GM18951 (cell line): ENCODE measurements at regions not wholly inside any gene's neighbourhood (a gene's known extent, or its start where the extent isn't known, plus 50 kb on each side); places are given as distances from the start of the nearest gene placed in this dataset.

ENCODE experiments used
- POLR2A ChIP-seq: IDR thresholded peaks from 4 replicates; pipeline ENCODE4 v1.6.1; 2011; ENCODE audit warnings: mild to moderate bottlenecking; ENCODE audit not compliant: insufficient read length, insufficient read depth; ENCODE audit errors: extremely low read depth
- in situ Hi-C: fragments of 300-500 bp; cut with MboI; formaldehyde crosslinking; loops from one replicate; pipeline ENCODE4 v1.12.0; 2022; ENCODE audit warnings: low sequenced_read_pairs, mixed read lengths, inconsistent platforms; ENCODE audit not compliant: unreplicated experiment

DNA sequence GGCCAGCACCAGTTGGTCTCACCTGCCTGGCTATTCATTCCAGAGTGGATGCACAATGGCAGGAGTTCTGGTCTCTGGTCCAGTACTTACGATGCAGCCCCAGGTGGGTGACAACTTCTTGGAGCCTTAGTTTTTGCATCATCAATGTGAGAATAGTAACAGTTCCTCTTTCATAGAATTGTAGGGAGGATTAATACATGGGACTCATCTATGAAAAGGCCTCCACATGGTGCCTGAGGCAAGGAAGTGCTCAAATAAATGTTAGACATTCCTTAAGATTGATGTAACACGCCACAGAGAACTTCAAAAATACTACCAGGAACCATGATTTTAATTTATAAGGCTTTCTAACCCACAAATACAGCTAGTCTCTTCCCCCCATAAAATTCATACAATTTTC is 120.1 kb upstream of the CHST15 start:
- in situ Hi-C loops, result no loop called here

GRCh38 chr10:124212702-124213101 is 119.3 kb upstream of the CHST15 start:
- in situ Hi-C loops, result no loop called here

More for the DNA sequence above, 120.1 kb upstream of the CHST15 start:
- TF ChIP-seq POLR2A, result no peak

DNA sequence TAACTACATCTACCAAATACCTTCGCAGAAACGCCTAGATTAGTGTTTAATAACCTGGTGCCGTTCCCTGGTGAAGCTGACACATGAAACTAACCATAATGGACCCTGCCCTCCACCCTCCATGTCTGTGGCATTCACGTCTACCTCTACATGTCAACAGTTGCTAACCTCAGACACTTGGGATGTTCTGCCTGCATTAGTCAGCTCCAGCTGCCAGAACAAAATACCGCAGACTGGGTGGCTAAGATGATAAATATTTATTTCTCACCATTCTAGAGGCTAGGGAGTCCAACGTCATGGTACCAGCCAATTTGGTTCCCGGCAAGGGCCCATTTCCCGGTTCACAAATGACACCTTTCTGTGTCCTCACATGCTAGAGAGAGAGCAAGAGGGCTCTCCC is 118.5 kb upstream of the CHST15 start:
- TF ChIP-seq POLR2A, result no peak
- in situ Hi-C loops, result no loop called here

More at GRCh38 chr10:124212702-124213101, 119.3 kb upstream of the CHST15 start:
- no peak for TF ChIP-seq POLR2A

GRCh38 chr10:124210263-124210662 is 116.9 kb upstream of the CHST15 start:
- in situ Hi-C loops, result no loop called here
- no peak for TF ChIP-seq POLR2A

GRCh38 chr10:124207391-124207790 is 114.0 kb upstream of the CHST15 start:
- in situ Hi-C loops, result no loop called here
- TF ChIP-seq POLR2A, result no peak

GRCh38 chr10:124206616-124207015 is 113.2 kb upstream of the CHST15 start:
- in situ Hi-C loops, result no loop called here
- no peak for TF ChIP-seq POLR2A

- TF ChIP-seq POLR2A, result no peak
- in situ Hi-C loops, result no loop called here
Measured at GRCh38 chr10:124205432-124205831, 112.0 kb upstream of the CHST15 start.

DNA sequence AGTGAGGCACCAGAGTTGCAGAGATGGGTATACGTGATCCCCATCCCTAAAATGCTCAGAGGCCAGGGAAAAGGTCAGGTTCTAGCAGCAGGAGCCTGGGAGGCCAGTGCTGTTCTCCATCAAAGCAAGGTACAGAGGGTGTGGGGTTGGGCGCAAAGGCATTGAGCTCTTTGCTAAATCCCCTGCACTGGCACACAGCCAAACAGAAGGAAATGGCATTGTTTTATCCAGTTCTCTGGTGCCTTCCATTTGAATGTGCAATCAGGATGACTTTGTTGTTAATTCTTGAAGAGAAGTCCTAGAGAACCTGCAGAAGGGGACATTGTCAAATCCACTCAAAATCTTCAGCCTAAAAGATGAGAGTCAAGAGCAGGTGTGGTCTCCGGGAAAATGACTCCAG is 111.3 kb upstream of the CHST15 start:
- in situ Hi-C loops, result no loop called here
- TF ChIP-seq POLR2A, result no peak

- in situ Hi-C loops, result no loop called here
- no peak for TF ChIP-seq POLR2A
Measured at GRCh38 chr10:124200011-124200410, 106.6 kb upstream of the CHST15 start.

GRCh38 chr10:124198871-124199270 is 105.5 kb upstream of the CHST15 start:
- TF ChIP-seq POLR2A, result no peak
- in situ Hi-C loops, result no loop called here

- no peak for TF ChIP-seq POLR2A
- in situ Hi-C loops, result no loop called here
Measured at GRCh38 chr10:124198125-124198501, 104.7 kb upstream of the CHST15 start.

DNA sequence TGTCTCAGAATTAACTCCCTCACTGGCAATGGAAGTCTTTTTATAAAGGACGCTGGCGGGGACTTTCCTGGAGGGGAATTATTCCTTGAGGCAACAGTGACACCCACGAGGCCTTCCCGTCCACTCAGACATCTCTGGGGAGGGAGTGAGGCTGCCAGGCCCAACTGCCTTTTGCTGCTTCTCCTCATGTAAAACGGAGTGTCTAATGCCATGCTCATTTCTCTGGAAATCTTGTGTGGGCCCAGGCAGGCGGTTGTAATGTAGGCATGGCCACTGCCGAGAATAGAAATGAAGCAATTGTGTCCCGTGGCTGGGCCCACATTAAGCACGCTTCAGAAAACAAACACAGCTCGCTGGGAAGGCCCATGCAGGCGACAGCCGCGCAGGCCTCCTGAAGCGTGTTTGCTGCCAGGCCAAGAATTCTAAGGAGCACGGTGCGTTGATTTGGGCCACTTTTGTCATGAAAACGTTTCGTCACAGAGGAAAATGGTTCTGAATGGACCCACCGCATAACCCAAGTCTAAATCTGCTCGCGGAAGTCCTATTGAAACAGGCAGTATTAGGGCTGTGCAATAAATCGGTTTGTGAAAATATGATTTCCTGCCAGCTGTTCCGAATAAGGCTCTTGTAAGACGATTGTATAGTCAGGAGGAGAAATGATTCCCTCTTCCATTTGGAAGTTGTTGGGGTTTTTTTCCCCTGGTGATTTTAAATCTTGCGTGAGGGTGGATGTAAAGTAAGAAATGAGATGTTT is 104.2 kb upstream of the CHST15 start:
- TF ChIP-seq POLR2A, result no peak
- in situ Hi-C loops, result no loop called here

GRCh38 chr10:124196659-124197058 is 103.3 kb upstream of the CHST15 start:
- no peak for TF ChIP-seq POLR2A
- in situ Hi-C loops, result no loop called here

DNA sequence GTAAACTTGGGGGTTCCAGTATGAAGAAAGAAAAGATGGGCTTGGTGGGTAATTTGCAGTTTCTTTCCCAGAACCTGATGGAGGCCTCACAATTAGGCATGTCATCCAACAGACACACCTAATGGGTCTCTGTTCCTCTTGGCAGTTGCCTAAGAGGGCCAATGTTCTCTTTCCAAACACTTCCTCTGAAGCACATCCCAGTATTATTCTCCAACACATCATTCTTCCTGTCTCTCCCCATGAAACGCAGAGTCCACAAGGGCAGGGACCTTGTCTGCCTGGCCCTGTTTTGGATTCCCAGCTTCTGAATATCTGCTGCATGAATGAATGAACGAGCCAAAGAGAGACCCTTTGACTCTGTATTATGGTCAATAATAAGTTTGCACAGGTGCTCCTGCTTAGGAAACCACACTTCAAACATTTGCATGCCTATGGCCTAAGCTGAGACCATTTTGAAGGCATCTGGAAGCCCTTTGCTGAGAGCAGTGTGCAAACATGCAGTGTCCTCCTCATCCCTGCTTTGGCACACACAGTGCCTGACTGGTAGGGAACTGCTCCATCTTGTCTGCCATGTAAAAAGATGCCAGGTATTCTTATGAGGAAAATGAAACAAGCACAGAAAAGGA is 100.9 kb upstream of the CHST15 start:
- in situ Hi-C loops, result no loop called here
- TF ChIP-seq POLR2A, result no peak
